Keratinocyte (primary cell): ENCODE measurements at regions not wholly inside any gene's neighbourhood (a gene's known extent, or its start where the extent isn't known, plus 50 kb on each side); places are given as distances from the start of the nearest gene placed in this dataset.

ENCODE experiments used
- EZH2 ChIP-seq: IDR thresholded peaks from one replicate; pipeline ENCODE4 v1.6.1; 2012; ENCODE audit warnings: inconsistent platforms, mild to moderate bottlenecking, low read length, moderate library complexity
- TF ChIP-seq, protein P1 (sequence below), 3 experiments: IDR thresholded peaks in 1 of 3; conservative IDR thresholded peaks in 1 of 3; optimal IDR thresholded peaks in 1 of 3; 2 replicates in 2 of 3; 3 replicates in 1 of 3; pipeline versions ENCODE3 to v1.5.1; 2011; ENCODE audit warnings: low read length in 3 of 3, mild to moderate bottlenecking in 3 of 3, moderate library complexity in 2 of 3, control low read depth in 1 of 3, inconsistent platforms in 1 of 3; ENCODE audit not compliant: insufficient read depth in 2 of 3; ENCODE audit errors: extremely low read depth in 1 of 3

DNA sequence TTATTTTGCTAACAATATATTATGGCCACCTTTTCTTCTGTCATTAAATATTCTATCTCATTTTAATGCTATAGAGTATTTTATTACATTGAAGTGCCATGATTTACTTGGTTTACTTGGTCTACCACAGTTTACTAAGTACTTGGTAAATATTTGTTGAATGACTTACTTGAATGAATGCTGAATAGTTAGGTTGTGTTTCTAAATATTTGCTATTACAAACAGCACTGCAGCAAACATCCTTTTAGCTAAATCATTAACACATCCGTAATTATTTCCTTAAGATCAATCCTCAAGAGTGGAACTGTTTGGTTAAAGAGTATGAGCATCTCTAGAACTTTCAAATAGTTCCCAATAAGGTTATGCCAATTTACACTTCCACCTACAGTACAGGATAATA, 318.7 kb downstream of the MYCN start:
- TF ChIP-seq EZH2, result no peak
- TF ChIP-seq, protein P1, sequence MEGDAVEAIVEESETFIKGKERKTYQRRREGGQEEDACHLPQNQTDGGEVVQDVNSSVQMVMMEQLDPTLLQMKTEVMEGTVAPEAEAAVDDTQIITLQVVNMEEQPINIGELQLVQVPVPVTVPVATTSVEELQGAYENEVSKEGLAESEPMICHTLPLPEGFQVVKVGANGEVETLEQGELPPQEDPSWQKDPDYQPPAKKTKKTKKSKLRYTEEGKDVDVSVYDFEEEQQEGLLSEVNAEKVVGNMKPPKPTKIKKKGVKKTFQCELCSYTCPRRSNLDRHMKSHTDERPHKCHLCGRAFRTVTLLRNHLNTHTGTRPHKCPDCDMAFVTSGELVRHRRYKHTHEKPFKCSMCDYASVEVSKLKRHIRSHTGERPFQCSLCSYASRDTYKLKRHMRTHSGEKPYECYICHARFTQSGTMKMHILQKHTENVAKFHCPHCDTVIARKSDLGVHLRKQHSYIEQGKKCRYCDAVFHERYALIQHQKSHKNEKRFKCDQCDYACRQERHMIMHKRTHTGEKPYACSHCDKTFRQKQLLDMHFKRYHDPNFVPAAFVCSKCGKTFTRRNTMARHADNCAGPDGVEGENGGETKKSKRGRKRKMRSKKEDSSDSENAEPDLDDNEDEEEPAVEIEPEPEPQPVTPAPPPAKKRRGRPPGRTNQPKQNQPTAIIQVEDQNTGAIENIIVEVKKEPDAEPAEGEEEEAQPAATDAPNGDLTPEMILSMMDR (optimal IDR thresholded peaks at IDR 0.05 in 1 of 3, IDR thresholded peaks at IDR 0.05 in 1 of 3, conservative IDR thresholded peaks at IDR 0.05 in 1 of 3; ENCODE audit: extremely low read depth in 1 of 3, insufficient read depth in 2 of 3, low read length in 3 of 3), result no peak
